ENCODE measurements at regions not wholly inside any gene's neighbourhood (a gene's known extent, or its start where the extent isn't known, plus 50 kb on each side); places are given as distances from the start of the nearest gene placed in this dataset.

DNA sequence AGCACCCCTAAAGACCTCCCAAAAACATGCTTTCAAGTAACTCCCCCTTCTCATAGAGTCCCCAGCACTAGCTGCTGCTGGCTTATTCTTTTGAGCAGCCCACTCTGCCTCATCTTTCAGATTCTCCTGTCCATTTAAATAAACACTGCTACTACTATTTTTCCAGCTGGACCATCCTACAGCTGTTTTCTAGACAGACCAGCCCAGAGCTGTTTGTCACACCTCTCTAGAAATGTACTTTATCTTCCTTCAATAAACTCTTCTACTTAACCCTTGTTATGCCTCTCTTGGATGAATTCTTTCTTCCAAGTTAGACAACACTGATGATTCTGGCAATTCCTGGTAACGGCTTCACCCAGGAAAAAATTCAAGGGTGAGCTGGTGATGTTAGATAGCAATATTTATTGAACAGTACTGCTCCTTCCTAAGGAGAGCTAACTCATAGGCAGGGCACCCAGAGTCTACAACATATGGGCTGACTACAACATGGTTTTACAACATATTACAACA, 995.7 kb downstream of the LRFN5 start:
- TF ChIP-seq, protein P1, sequence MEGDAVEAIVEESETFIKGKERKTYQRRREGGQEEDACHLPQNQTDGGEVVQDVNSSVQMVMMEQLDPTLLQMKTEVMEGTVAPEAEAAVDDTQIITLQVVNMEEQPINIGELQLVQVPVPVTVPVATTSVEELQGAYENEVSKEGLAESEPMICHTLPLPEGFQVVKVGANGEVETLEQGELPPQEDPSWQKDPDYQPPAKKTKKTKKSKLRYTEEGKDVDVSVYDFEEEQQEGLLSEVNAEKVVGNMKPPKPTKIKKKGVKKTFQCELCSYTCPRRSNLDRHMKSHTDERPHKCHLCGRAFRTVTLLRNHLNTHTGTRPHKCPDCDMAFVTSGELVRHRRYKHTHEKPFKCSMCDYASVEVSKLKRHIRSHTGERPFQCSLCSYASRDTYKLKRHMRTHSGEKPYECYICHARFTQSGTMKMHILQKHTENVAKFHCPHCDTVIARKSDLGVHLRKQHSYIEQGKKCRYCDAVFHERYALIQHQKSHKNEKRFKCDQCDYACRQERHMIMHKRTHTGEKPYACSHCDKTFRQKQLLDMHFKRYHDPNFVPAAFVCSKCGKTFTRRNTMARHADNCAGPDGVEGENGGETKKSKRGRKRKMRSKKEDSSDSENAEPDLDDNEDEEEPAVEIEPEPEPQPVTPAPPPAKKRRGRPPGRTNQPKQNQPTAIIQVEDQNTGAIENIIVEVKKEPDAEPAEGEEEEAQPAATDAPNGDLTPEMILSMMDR (conservative IDR thresholded peaks at IDR 0.05; ENCODE audit: low read depth, low read length): no peak
- TF ChIP-seq EZH2 (IDR thresholded peaks at IDR 0.05; ENCODE audit: low read length, unreplicated experiment) (no peak), EZH2phosphoT487 (IDR thresholded peaks at IDR 0.05; ENCODE audit: borderline replicate concordance, low read length) (no peak)

Measured in PC-3 (cell line).